GM12878 (cell line): ENCODE measurements at regions not wholly inside any gene's neighbourhood (a gene's known extent, or its start where the extent isn't known, plus 50 kb on each side); places are given as distances from the start of the nearest gene placed in this dataset.

Source experiments
- GABPA ChIP-seq: IDR thresholded peaks from 2 replicates; pipeline ENCODE4 v1.6.1; 2014; ENCODE audit warnings: antibody characterized with exemption, low read depth, mild to moderate bottlenecking, inconsistent platforms
- HCFC1 ChIP-seq: fragments of 150-350 bp; IDR thresholded peaks from 2 replicates; pipeline ENCODE4 v1.6.1; 2014; ENCODE audit warnings: low read length
- IRF4 ChIP-seq: IDR thresholded peaks from 2 replicates; pipeline ENCODE4 v1.6.1; 2011; ENCODE audit warnings: low read depth, low read length
- KAT2A ChIP-seq: conservative IDR thresholded peaks from 2 replicates; pipeline ENCODE4 v1.6.1; 2011; ENCODE audit warnings: low read depth, low read length; ENCODE audit not compliant: control insufficient read depth
- LARP7 ChIP-seq: fragments of 450-650 bp; IDR thresholded peaks from 2 replicates; pipeline ENCODE4 v1.6.1; 2017; ENCODE audit warnings: mild to moderate bottlenecking
- MTA3 ChIP-seq: IDR thresholded peaks from 2 replicates; pipeline ENCODE4 v1.6.1; 2012; ENCODE audit warnings: low read length, inconsistent platforms, borderline replicate concordance
- PAX8 ChIP-seq: fragments of 450-650 bp; IDR thresholded peaks from 2 replicates; pipeline ENCODE4 v1.6.1; 2017; ENCODE audit warnings: mild to moderate bottlenecking, moderate library complexity
- RELB ChIP-seq: fragments of 450-650 bp; IDR thresholded peaks from 2 replicates; pipeline ENCODE4 v1.6.1; 2017; ENCODE audit warnings: low read depth, mild to moderate bottlenecking, moderate library complexity
- REST ChIP-seq: IDR thresholded peaks from 2 replicates; pipeline ENCODE4 v1.6.1; 2012; ENCODE audit warnings: mild to moderate bottlenecking, low read depth, low read length
- SIN3A ChIP-seq: IDR thresholded peaks from 2 replicates; pipeline ENCODE4 v1.6.1; 2012; ENCODE audit warnings: low read depth, low read length, improper control_type of control experiment
- STAT3 ChIP-seq: IDR thresholded peaks from 2 replicates; pipeline ENCODE4 v1.6.1; 2011; ENCODE audit warnings: low read depth, low read length, improper control_type of control experiment
- ZNF622 ChIP-seq: fragments of 450-650 bp; IDR thresholded peaks from 2 replicates; pipeline ENCODE4 v1.6.1; 2017; ENCODE audit warnings: mild to moderate bottlenecking, inconsistent platforms

DNA sequence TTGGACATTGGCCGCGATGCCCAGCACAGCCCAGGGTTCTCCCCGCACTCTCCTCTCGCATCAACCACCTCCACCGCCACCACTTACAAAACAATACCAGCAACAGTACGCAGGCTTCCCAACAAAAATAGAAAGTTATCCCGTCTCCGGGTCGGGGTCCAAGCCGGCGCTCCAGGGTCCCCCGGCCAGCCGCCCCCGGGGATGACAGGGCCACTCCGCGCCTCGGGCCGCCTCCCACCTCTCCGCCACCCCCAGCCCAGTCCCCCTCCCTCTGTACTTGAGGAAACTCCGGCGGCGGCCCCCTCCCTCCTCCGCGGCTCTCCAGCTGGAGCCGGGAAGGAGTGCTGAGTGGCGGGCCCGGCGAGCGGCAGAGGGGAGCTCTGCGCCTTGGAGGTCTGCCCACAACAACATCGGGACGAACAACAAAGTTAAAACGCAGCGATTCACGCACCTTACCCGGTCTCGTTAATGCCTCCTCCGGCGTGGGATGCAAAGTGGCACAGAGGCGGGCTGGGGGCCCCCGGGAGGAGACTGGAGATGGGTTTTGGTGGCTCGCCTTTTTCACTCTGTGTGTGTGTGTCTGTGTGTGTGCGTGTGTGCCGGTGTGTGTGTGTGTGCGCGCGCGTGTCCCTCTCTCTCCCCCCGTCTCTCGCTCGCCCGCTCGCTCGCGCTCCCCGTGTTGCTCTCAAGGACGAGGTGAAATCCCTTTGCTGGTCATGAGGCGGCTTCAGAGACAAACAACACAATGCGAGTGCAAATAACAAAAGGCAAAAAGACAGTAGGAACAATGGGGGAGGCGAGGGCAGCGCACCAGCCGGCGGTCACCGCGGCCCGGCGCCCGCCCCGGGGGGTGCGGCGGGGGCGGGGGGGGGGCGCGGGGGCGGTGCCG lies 386.8 kb downstream of the BCAT1 start (continued):
- TF ChIP-seq HCFC1 (no peak), IRF4 (no peak), PAX8 (no peak), KAT2A (no peak), ZNF622 (no peak), LARP7 (no peak), SIN3A (no peak), MTA3 (no peak), STAT3 (no peak), GABPA (no peak), REST (no peak), RELB (no peak)
